ENCODE measurements at regions not wholly inside any gene's neighbourhood (a gene's known extent, or its start where the extent isn't known, plus 50 kb on each side); places are given as distances from the start of the nearest gene placed in this dataset.
"Not testable (repeated sequence)": the region's sequence is repeated elsewhere in the genome, so short reads cannot be mapped to it uniquely, and the experiment has no call there.

DNA sequence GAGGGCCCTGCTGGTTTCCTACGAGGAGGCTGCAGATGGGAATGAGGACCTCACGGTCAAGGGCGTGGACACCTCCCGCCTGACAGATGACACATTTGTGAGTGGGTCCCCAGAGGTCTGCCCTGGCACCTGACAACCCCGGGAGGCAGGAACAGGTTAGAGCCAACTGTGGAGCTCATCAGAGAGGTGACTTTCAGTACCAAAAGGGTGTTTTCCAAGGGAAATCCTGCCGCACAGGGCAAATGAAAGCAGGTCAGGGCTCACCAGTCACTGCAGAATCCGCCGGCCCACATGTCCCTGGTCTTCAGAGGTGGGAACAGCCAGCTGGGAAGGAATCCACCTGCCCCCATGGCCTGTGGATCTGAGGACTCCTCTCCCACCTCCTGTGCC lies 176.9 kb downstream of the NPIPB11 start:
- WGBS (ENCODE audit: low lambda C conversion rate): 31% methylated on average over 8 of the region's 8 CpGs
- H3K79me2 ChIP-seq (ENCODE audit: insufficient read depth, low read length); H2AFZ ChIP-seq (ENCODE audit: low read length); H3K9ac ChIP-seq (ENCODE audit: insufficient read depth, low read depth, low read length); FAIRE-seq; CTCF ChIA-PET (ENCODE audit: low intra/inter-chr PET ratio, low total read pairs); BruUV-seq (replicated peaks); DNase-seq (ENCODE audit: low spot score); H3K27ac ChIP-seq (ENCODE audit: extremely low read length, insufficient read depth, low read length); in situ Hi-C loops (cut with HindIII; ENCODE audit: extremely low pct_ligation_motif_present, low pct_unique_long_range_greater_than_20kb); H4K20me1 ChIP-seq (ENCODE audit: insufficient read depth, low read length); POLR2A ChIA-PET; H3K9me3 ChIP-seq (ENCODE audit: low read length); H3K36me3 ChIP-seq (replicated peaks in 1 of 2; ENCODE audit: control insufficient read depth in 1 of 2, insufficient read depth in 2 of 2, low read length in 2 of 2): not testable (repeated sequence)
- peak; percentile 5 for ATAC-seq
- Histone ChIP-seq H3K4me2 (ENCODE audit: low read depth, low read length) (peak overlapping the region; percentile 67), H3K4me3 (replicated peaks in 1 of 3; ENCODE audit: insufficient read depth in 1 of 3, low read depth in 2 of 3, low read length in 3 of 3) (peak overlapping the region in 1 of 3 experiments; percentile 41; a peak in 2 of 6 replicates), H3K4me1 (ENCODE audit: insufficient read depth, low read length) (peaks cover 39% of the 10 kb centered on the region), H3K27me3 (ENCODE audit: control insufficient read depth in 1 of 2, insufficient read depth in 2 of 2, low read length in 2 of 2) (peaks cover 1 to 12% of the 10 kb centered on the region in 2 experiments; a peak in 2 of 5 replicates)
- TF ChIP-seq, protein P1, sequence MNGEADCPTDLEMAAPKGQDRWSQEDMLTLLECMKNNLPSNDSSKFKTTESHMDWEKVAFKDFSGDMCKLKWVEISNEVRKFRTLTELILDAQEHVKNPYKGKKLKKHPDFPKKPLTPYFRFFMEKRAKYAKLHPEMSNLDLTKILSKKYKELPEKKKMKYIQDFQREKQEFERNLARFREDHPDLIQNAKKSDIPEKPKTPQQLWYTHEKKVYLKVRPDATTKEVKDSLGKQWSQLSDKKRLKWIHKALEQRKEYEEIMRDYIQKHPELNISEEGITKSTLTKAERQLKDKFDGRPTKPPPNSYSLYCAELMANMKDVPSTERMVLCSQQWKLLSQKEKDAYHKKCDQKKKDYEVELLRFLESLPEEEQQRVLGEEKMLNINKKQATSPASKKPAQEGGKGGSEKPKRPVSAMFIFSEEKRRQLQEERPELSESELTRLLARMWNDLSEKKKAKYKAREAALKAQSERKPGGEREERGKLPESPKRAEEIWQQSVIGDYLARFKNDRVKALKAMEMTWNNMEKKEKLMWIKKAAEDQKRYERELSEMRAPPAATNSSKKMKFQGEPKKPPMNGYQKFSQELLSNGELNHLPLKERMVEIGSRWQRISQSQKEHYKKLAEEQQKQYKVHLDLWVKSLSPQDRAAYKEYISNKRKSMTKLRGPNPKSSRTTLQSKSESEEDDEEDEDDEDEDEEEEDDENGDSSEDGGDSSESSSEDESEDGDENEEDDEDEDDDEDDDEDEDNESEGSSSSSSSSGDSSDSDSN (CRISPR knock-in tag; IDR thresholded peaks at IDR 0.05): 0 out of 2 replicates have a peak, but pooled peaks have one; percentile 13
- TF ChIP-seq KLF6 (CRISPR knock-in tag; IDR thresholded peaks at IDR 0.05): 0 out of 2 replicates have a peak, but pooled peaks have one; percentile 8
- TF ChIP-seq ZNF572 (CRISPR knock-in tag; IDR thresholded peaks at IDR 0.05): 0 out of 2 replicates have a peak, but pooled peaks have one; percentile 32
- TF ChIP-seq, protein P2, sequence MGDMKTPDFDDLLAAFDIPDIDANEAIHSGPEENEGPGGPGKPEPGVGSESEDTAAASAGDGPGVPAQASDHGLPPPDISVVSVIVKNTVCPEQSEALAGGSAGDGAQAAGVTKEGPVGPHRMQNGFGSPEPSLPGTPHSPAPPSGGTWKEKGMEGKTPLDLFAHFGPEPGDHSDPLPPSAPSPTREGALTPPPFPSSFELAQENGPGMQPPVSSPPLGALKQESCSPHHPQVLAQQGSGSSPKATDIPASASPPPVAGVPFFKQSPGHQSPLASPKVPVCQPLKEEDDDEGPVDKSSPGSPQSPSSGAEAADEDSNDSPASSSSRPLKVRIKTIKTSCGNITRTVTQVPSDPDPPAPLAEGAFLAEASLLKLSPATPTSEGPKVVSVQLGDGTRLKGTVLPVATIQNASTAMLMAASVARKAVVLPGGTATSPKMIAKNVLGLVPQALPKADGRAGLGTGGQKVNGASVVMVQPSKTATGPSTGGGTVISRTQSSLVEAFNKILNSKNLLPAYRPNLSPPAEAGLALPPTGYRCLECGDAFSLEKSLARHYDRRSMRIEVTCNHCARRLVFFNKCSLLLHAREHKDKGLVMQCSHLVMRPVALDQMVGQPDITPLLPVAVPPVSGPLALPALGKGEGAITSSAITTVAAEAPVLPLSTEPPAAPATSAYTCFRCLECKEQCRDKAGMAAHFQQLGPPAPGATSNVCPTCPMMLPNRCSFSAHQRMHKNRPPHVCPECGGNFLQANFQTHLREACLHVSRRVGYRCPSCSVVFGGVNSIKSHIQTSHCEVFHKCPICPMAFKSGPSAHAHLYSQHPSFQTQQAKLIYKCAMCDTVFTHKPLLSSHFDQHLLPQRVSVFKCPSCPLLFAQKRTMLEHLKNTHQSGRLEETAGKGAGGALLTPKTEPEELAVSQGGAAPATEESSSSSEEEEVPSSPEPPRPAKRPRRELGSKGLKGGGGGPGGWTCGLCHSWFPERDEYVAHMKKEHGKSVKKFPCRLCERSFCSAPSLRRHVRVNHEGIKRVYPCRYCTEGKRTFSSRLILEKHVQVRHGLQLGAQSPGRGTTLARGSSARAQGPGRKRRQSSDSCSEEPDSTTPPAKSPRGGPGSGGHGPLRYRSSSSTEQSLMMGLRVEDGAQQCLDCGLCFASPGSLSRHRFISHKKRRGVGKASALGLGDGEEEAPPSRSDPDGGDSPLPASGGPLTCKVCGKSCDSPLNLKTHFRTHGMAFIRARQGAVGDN (CRISPR knock-in tag; IDR thresholded peaks at IDR 0.05): 0 out of 2 replicates have a peak, but pooled peaks have one; percentile 4
- 0 out of 2 replicates have a peak, but pooled peaks have one; percentile 45 for TF ChIP-seq SMAD1 (CRISPR knock-in tag; IDR thresholded peaks at IDR 0.05; ENCODE audit: borderline replicate concordance, low read depth)
- peak; percentile 41 for TF ChIP-seq ZNF883 (CRISPR knock-in tag; IDR thresholded peaks at IDR 0.05; ENCODE audit: not compliant biosample characterization)
- intact Hi-C loops (cut with micrococcal nuclease; ENCODE audit: unreplicated experiment): loop anchor here (5.0 kb wide), 1 partner anchor 83 kb away; no protein-coding TSS in a partner anchor

Measured in HepG2 (cell line).